Activated gamma-delta T cell treated with Interleukin-2 at 50 U/mL for 16 hours (primary cell): ENCODE measurements at regions not wholly inside any gene's neighbourhood (a gene's known extent, or its start where the extent isn't known, plus 50 kb on each side); places are given as distances from the start of the nearest gene placed in this dataset.
"Not testable (repeated sequence)": the region's sequence is repeated elsewhere in the genome, so short reads cannot be mapped to it uniquely, and the experiment has no call there.

Experiments used
- DNase-seq: peaks from one replicate; pipeline ENCODE4 v3.0.0-alpha.2; 2020

DNA sequence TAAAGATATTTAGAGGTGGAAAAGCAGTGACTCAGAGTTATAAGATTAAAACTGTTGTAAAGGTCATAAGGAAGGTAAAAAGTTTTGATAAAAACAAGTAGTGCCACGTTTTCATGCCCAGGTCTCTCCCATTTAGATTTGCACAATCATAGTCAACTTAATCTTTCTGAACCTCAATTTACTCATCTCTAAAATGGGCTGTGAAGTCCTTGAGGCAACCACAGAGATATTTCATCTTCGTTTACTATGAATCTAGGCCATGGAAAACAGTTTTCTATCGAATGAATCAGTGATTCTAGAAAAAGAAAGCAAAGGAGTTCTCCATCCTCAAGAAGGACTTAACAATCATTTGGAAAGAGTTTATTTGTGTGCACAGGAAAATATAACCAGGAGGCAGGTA, 190.2 kb downstream of the EDN1 start:
- no peak for DNase-seq

DNA sequence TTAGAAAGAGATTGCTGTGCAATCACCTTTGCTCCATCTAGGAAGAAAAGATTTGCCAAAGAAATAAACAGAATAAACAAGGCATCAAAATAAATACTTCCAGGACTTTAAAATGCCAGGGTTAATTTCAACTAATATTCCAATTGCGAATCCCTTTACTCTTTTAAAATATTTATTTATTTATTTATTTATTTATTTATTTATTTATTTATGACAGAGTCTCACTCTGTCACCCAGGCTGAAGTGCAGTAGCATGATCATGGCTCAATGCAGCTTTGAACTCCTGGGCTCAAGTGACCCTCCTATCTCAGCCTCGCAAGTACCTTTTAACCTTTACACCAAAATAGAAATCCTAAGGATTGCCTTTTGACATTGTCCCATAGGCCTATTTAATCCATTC, 191.1 kb downstream of the EDN1 start:
- no peak for DNase-seq

- no peak for DNase-seq
Measured at GRCh38 chr6:12481850-12482249, 191.7 kb downstream of the EDN1 start.

DNA sequence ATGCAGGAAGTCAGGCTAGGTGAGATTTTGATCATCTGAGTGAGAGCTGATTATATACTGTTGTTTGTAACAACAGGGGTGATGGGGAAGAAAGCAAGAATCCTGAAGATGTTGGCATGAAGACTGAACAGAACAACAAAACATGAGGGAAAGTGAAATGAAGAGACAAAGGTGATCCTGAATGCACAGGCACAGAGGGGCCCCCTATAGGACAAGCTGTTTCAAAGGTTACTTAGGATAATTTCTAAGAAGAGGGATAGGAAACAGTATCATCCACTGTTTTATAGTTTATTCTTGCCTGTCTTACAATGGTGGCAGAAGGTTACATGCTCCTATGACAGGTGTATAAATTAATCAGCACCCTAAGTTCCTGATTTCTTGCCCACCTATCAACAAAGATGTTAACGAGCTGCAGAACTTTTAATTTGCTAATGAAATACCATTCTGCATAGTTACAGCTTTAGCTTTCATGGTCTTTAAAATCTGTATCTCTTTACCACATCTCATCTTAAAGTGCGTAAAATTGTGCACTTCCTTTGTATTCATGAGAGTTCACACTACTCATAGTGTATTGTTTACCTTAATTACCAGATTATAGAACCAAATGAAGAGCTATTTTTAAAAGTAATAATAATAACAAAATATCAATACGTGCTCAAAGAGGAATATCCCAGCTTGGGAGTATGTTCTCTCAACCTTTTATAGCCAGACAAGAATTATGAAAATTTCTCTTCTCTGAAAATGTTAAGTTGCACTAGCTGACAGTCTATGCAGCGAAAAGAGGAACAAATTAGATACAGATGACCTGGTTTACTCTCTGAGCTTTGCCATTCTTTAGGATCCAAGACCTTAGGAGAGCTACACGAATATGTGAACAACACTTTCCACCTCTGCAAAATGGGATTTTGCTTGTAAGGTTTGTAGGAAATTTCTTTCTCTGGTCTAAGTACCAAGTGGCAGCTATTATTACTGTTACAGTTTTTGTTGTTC, 192.5 kb downstream of the EDN1 start:
- DNase-seq = no peak

- DNase-seq = no peak
Measured at GRCh38 chr6:12483712-12484111, 193.6 kb downstream of the EDN1 start.

DNA sequence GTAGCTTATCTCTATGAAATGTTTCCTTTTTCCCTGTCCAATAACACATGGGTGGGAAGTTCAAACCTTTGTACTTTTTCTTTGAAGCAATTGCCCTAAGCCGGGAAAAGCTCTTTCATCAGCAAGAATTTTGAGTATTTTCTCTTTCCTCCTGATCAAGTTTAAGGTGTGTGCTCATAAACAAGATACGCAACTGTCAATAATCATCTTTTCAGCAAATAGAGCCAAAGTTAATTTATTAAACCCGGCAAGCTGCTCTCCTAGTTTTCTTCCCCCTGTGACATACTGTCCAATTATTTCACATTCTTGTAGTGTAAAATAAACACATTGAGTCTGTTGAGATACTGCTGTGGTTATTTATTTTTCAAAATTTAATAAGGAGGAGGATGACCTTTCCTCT, 194.4 kb downstream of the EDN1 start:
- DNase-seq = no peak

DNA sequence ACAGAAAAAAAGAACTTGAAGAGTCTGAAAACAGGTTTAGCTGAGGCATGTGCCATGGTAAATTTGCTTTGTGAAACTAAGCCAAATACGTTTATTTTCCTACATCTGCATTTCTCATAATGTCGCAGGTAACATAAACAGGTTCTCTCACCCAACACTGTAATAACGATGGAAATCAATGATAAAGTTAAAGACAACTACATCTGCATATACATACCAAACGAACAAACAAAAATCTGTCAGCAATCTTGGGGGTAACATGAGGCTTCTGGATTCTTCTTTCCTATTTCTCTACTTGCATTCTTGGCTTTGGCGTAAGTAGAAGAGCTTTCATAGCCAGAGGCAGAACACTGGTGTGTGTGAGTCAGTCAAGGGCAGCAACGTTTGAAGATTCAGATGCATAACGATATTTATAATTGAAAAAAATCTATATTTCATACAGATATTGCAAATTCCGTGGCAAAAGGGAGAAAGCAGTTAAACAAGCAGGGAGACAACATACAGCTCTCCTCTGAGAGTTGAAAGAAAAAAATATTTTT, 195.1 kb downstream of the EDN1 start:
- DNase-seq = no peak

DNA sequence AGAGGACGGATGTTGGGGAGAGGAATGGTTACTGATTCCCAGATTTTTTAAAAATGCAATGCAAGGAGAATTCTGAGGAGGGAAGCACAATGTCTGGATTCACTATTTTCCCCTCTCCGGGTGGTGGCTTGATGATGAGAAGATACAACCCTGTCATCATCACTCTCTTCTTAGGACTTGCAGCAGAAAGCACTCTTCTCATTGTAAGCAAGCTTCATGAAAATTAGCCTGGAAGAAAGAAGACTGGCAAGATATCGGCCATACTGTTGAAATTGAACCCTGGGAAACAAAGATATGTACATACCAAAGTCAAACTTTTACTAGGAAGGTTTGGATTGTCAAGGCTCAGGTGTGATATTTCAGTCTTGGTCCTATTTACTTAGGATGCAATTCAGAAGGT, 195.7 kb downstream of the EDN1 start:
- no peak for DNase-seq

DNA sequence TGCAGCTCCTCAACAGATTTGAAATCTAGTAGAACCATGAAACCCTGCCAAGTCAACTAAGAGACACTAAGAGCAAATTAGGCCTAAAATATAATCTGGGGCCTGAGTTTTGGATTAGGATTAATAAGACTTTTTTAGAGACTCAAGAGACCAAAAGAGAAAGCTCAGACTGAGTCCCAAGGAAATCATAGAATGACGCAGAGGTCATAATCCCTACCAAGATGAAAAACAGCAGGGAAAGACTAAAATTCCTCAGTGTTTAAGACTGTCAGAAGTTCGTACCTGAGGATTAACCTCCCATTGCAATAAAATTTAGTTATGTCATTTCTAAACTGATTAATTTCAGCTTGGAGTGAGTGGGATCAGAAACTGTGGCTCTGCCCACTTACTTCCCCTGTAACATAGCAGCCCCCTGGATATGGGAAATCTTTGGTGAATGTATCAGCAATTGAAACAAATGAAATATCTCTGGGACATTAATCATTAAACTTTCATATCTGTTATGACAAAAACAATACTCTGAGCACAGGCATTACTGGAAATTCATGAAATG, 200.3 kb downstream of the EDN1 start:
- no peak for DNase-seq

DNA sequence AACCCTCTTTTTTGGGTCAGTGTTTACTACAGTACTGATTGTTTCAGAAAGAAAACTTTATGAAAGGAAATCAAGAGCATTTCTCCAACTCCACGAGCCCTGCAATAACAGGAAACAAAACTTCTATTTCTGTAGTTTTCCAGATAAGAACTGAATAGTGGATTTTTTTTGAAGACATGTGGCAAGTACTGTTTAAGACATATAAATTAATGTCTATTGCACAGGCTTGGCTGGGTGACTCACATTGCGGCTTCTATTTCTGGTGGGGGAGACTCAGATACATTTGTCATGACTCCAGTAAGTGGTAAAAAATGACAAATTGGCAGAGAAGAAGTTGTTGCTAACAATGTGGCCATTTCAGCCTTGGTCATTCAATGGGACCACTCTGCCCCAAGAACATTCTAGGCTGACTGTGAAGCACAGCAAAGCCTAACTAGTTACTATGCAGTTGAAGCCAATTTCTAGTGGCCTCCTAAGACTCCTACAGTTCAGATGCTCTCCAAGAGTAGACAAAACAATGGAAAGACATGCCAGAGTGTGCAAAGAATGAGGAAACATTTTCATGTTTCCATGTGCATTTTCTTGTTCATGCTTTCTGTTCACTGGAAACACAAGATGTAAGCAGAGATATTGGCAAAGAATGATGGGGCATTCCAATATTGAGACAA, 200.9 kb downstream of the EDN1 start:
- no peak for DNase-seq

DNA sequence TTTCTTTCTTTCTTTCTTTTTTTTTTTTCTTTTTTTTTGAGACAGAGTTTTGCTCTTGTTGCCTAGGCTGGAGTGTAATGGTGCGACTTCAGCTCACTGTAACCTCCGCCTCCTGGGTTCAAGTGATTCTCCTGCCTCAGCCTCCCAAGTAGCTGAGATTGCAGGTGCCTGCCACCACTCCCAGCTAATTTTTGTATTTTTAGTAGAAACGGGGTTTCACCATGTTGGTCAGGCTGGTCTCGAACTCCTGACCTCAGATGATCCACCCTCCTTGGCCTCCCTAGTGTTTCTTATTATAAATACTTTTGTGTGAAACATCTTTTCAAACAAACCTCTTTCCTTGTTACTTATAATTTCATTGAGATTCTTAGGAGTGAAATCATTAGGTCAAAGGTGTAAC, 202.8 kb downstream of the EDN1 start:
- DNase-seq = not testable (repeated sequence)

DNA sequence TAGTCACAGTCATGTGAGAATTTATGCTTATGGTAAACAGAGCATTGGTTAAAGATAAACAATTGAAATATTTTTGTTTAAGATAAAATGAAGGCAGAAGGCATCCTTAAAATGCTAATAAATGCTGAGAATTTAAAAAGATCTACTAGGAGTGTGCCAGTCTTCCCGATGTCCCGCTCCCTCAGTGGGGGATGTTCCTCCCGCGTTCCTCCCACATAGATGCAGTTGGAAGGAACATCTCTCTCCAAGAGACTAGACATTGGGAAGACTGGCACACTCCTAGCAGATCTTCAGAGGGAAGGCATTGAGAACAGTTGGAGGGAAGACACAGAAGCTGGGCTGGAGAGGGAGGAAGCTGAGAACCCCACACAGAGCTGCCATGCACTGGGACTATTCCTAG, 203.3 kb downstream of the EDN1 start:
- DNase-seq = no peak

- DNase-seq = no peak
Measured at GRCh38 chr6:12494161-12494560, 204.0 kb downstream of the EDN1 start.

- DNase-seq = no peak
Measured at GRCh38 chr6:12501990-12502389, 211.8 kb downstream of the EDN1 start.

DNA sequence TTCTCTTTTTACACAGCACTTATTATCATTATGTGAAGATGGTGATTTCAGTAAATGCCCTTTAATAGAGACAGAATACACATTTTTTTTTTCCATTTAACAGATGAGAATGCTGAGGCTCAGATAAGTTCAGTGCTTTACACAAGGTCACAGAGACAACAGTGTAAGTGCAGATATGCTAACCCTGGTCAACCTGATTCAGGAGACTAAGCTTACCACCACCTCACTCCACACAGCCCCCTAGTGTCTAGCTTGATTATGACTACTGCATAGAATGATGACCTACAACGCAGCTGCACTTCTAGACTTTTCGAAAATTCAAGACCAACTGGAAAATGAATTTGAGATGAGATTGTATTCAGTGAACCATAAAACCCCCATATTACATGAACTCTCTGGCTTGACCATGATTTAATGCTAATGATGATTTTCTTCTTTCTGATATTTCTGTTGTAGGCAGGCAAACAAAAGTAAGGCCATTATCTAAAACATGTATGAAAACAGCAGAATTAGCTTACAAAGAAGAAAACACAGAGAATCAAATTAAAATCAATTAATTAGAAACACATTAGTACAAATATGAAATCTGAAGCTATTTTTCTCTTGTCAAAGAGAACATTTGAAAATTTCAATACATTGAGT, 212.1 kb upstream of the PHACTR1 start:
- DNase-seq = no peak

GRCh38 chr6:12505486-12505885, 211.1 kb upstream of the PHACTR1 start:
- no peak for DNase-seq

DNA sequence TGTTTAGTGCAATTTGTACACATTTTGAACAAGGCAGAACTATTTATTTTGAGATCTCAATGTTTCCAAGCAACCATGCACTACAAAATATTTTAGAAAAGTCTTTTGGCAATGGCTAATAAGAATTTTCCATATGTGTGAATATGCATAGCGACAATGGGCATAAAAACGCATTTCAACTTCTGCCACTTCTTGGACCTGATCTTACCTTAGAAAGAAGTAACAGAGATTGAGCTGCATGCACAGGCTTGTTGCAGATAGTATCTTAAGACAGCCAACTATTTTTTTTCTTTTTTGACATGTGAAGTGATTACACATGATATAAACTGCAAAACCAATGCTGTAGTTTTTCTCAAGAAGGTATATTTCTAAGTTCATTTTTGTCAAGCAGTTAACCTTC, 210.4 kb upstream of the PHACTR1 start:
- DNase-seq = no peak

DNA sequence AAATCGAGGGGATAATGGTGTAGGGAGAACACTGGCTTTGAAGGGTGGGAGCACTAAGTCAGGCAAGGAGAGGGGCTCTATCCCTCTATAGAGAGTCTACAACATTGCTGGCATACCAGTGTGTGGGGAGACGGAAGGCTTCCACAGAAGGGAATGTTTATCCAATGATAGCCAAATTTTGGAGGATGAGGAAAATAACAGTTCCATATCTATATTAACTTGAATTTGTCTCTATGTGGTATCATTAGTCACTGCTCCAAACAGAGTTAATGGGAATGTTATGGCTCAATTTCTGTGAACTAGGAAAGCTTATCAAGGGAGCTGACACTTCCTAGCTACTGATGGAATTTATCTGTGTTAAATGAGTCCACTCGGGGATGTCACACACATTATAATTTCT, 208.9 kb upstream of the PHACTR1 start:
- no peak for DNase-seq

- no peak for DNase-seq
Measured at GRCh38 chr6:12508553-12508952, 208.0 kb upstream of the PHACTR1 start.

GRCh38 chr6:12509060-12509459, 207.5 kb upstream of the PHACTR1 start:
- no peak for DNase-seq

GRCh38 chr6:12516070-12516469, 200.5 kb upstream of the PHACTR1 start:
- no peak for DNase-seq

GRCh38 chr6:12522347-12522746, 194.2 kb upstream of the PHACTR1 start:
- no peak for DNase-seq

DNA sequence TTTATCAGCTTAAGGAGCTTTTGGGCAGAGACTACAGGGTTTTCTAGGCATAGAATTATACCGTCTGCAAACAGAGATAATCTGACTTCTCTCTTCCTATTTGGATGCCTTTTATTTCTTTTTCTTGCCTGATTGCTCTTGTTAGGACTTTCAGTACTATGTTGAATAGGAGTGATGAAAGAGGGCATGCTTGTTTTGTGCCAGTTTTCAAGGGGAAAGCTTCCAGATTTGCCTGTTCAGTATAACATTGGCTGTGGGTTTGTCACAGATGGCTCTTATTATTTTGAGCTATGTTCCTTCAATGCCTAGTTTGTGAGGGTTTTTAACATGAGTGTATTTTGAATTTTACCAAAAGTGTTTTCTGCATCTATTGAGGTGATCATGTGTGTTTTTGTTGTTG, 192.8 kb upstream of the PHACTR1 start:
- DNase-seq = no peak
